Right atrium auricular region (tissue), 2 donors: ENCODE measurements at regions not wholly inside any gene's neighbourhood (a gene's known extent, or its start where the extent isn't known, plus 50 kb on each side); places are given as distances from the start of the nearest gene placed in this dataset.

Source experiments
- DNase-seq: peaks from one replicate; pipeline ENCODE4 v3.0.0-alpha.2; 2019; ENCODE audit warnings: low spot score
- H3K27ac ChIP-seq, 2 donors: fragments of 200-600 bp; sonication (generic); 1 replicate in 1 of 2; 2 replicates in 1 of 2; pipeline ENCODE4 v1.5.1; 2016 to 2019
- H3K27me3 ChIP-seq, 2 donors: fragments of 200-600 bp; sonication (generic); one replicate each; pipeline versions ENCODE4 v1.5.1 to v1.6.0; 2017 to 2019
- H3K36me3 ChIP-seq: fragments of 200-600 bp; sonication (generic); one replicate; pipeline ENCODE4 v1.5.1; 2016
- H3K4me1 ChIP-seq, 2 donors: fragments of 200-600 bp; sonication (generic); one replicate each; pipeline versions ENCODE4 v1.5.1 to v1.6.0; 2017 to 2019
- H3K4me3 ChIP-seq, 2 donors: fragments of 200-600 bp; sonication (generic); 1 replicate in 1 of 2; 2 replicates in 1 of 2; pipeline ENCODE4 v1.5.1; 2017 to 2019; ENCODE audit warnings: mild to moderate bottlenecking in 1 of 2, moderate library complexity in 1 of 2
- H3K9me3 ChIP-seq, 2 donors: fragments of 200-600 bp; sonication (generic); one replicate each; pipeline ENCODE4 v1.5.1; 2019
- CTCF ChIP-seq, 2 donors: fragments of 200-600 bp; sonication (generic); IDR thresholded peaks; one replicate each; pipeline ENCODE4 v1.5.1; 2019; ENCODE audit warnings: antibody characterized with exemption in 2 of 2

DNA sequence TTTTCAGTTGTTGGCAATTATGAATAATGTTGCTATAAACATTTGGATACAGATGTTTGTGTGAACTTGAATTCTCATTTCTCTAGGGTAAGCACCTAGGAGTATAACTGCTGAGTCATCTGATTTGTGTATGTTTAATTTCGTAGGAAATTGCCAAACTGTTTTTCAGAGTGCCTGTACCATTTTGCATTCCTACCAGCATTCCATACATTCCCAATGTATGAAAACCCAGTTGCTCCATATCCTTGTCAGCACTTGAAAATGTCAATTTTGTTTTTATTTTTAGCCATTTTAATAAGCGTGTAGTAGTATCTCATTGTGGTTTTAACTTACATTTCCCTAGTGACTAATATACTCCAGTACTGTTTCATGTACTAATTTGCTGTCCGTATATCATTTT, 98.5 kb upstream of the TSC22D2 start:
- Histone ChIP-seq H3K4me3 (no peak overlapping the region), H3K4me1 (peaks cover 0 to 3% of the 10 kb centered on the region in 2 donors), H3K9me3 (no peaks in the 10 kb centered on the region), H3K27ac (no peak overlapping the region), H3K27me3 (no peaks in the 10 kb centered on the region), H3K36me3 (no peaks in the 10 kb centered on the region)
- no peak for DNase-seq
- TF ChIP-seq CTCF (IDR thresholded peaks at IDR 0.05), result no peak

- DNase-seq, result no peak
- H3K9me3 ChIP-seq, result no peaks in the 10 kb centered on the region
- no peak for TF ChIP-seq CTCF (IDR thresholded peaks at IDR 0.05)
- no peaks in the 10 kb centered on the region for H3K4me1 ChIP-seq
- H3K27me3 ChIP-seq, result no peaks in the 10 kb centered on the region
- no peak overlapping the region for H3K4me3 ChIP-seq
- H3K27ac ChIP-seq, result no peak overlapping the region
- no peaks in the 10 kb centered on the region for H3K36me3 ChIP-seq
Observed at GRCh38 chr3:150309257-150309542, 98.9 kb upstream of the TSC22D2 start.

GRCh38 chr3:150308481-150309256, 99.4 kb upstream of the TSC22D2 start:
- no peaks in the 10 kb centered on the region for H3K36me3 ChIP-seq
- no peak for DNase-seq

DNA sequence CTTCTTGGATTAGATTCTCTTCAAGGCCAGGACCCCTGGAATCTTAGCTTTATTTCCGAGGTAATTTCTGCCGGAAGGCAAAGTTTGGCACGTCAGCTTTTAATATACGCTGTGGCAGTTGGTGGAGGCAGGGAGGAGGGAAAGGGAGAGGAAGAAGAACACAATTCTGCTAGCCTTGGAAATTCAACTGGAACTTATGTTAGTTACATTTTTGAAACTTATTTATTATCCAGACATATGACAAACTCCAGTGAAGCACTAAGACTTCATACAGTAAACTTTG, 100.1 kb upstream of the TSC22D2 start:
- Histone ChIP-seq H3K4me1 (no peaks in the 10 kb centered on the region), H3K27ac (no peak overlapping the region), H3K36me3 (no peaks in the 10 kb centered on the region), H3K4me3 (no peak overlapping the region), H3K27me3 (no peaks in the 10 kb centered on the region), H3K9me3 (no peaks in the 10 kb centered on the region)
- DNase-seq, result no peak
- no peak for TF ChIP-seq CTCF (IDR thresholded peaks at IDR 0.05)

More at GRCh38 chr3:150308481-150309256, 99.4 kb upstream of the TSC22D2 start:
- no peak for TF ChIP-seq CTCF (IDR thresholded peaks at IDR 0.05)
- H3K4me1 ChIP-seq, result no peaks in the 10 kb centered on the region
- no peak overlapping the region for H3K27ac ChIP-seq
- H3K4me3 ChIP-seq, result no peak overlapping the region
- no peaks in the 10 kb centered on the region for H3K9me3 ChIP-seq
- no peaks in the 10 kb centered on the region for H3K27me3 ChIP-seq

- no peaks in the 10 kb centered on the region for H3K9me3 ChIP-seq
- H3K36me3 ChIP-seq, result no peaks in the 10 kb centered on the region
- H3K4me1 ChIP-seq, result no peaks in the 10 kb centered on the region
- TF ChIP-seq CTCF (IDR thresholded peaks at IDR 0.05), result no peak
- H3K27me3 ChIP-seq, result no peaks in the 10 kb centered on the region
- no peak overlapping the region for H3K27ac ChIP-seq
- DNase-seq, result no peak
- H3K4me3 ChIP-seq, result no peak overlapping the region
Observed at GRCh38 chr3:150307311-150308036, 100.6 kb upstream of the TSC22D2 start.

DNA sequence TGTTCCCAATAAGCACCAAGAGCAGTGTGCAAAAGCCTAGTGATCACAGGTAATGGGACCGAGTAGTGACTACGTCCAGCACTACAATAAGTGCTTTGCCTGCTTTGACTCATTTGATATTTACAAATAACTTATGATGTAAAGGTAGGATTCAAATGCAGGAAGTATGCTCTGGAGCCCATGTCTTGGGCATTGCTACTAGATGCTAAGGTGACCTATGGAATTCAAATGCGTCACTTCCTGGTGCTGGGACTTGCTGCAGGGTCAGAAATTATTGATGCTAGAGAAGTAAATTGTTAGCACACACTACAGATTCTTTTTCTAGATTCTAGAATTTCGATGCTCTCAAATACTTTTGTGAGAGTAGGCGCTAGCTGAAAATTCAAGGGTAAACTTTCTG, 101.2 kb upstream of the TSC22D2 start:
- H3K27ac ChIP-seq, result no peak overlapping the region

More for the DNA sequence above, 101.2 kb upstream of the TSC22D2 start:
- H3K4me1 ChIP-seq, result no peaks in the 10 kb centered on the region
- no peaks in the 10 kb centered on the region for H3K36me3 ChIP-seq
- H3K4me3 ChIP-seq, result no peak overlapping the region
- no peaks in the 10 kb centered on the region for H3K9me3 ChIP-seq
- TF ChIP-seq CTCF (IDR thresholded peaks at IDR 0.05), result no peak
- DNase-seq, result no peak
- no peaks in the 10 kb centered on the region for H3K27me3 ChIP-seq
